Loucy (cell line): ENCODE measurements at regions not wholly inside any gene's neighbourhood (a gene's known extent, or its start where the extent isn't known, plus 50 kb on each side); places are given as distances from the start of the nearest gene placed in this dataset.
"Not testable (repeated sequence)": the region's sequence is repeated elsewhere in the genome, so short reads cannot be mapped to it uniquely, and the experiment has no call there.

Experiments used
- H2AFZ ChIP-seq: fragments of 200-600 bp; sonication (generic); 2 replicates; pipeline ENCODE4 v1.6.0; 2016; ENCODE audit warnings: antibody characterized with exemption, mild to moderate bottlenecking, low read length, moderate library complexity
- H3F3A ChIP-seq: fragments of 200-600 bp; 2 replicates; pipeline ENCODE4 v1.6.0; 2016; ENCODE audit warnings: antibody characterized with exemption, low read depth, mild to moderate bottlenecking
- H3K27me3 ChIP-seq: fragments of 200-600 bp; sonication (generic); 2 replicates; pipeline ENCODE4 v1.6.1; 2014; ENCODE audit warnings: low read length, mild to moderate bottlenecking; ENCODE audit not compliant: insufficient read depth, poor library complexity, severe bottlenecking
- H3K36me3 ChIP-seq: fragments of 200-600 bp; sonication (generic); 2 replicates; pipeline ENCODE4 v1.6.1; 2016; ENCODE audit warnings: low read length; ENCODE audit not compliant: insufficient read depth
- H3K4me1 ChIP-seq: fragments of 200-600 bp; sonication (generic); 2 replicates; pipeline ENCODE4 v1.5.1; 2014; ENCODE audit warnings: low read length, mild to moderate bottlenecking; ENCODE audit not compliant: insufficient read depth, poor library complexity, severe bottlenecking
- H3K4me2 ChIP-seq: fragments of 200-600 bp; sonication (generic); 2 replicates; pipeline ENCODE4 v1.6.0; 2014; ENCODE audit warnings: antibody characterized with exemption, low read length, low read depth, mild to moderate bottlenecking; ENCODE audit not compliant: poor library complexity, severe bottlenecking
- H3K4me3 ChIP-seq: fragments of 200-600 bp; sonication (generic); 2 replicates; pipeline ENCODE4 v1.5.1; 2014; ENCODE audit warnings: low read length, mild to moderate bottlenecking, mixed read lengths; ENCODE audit not compliant: poor library complexity, severe bottlenecking
- H3K79me2 ChIP-seq: fragments of 200-600 bp; sonication (generic); 2 replicates; pipeline ENCODE4 v1.6.1; 2014; ENCODE audit warnings: low read length; ENCODE audit not compliant: insufficient read depth
- H3K9ac ChIP-seq: fragments of 200-600 bp; sonication (generic); 2 replicates; pipeline ENCODE4 v1.6.0; 2014; ENCODE audit warnings: mild to moderate bottlenecking, low read depth, low read length, moderate library complexity; ENCODE audit not compliant: poor library complexity, severe bottlenecking
- H3K9me2 ChIP-seq: fragments of 200-600 bp; sonication (generic); replicated peaks from 2 replicates; pipeline ENCODE4 v1.6.1; 2016; ENCODE audit warnings: low read depth, low read length, mixed read lengths
- H3K9me3 ChIP-seq: fragments of 200-600 bp; sonication (generic); 2 replicates; pipeline ENCODE4 v1.6.1; 2014; ENCODE audit warnings: mild to moderate bottlenecking, antibody characterized with exemption, low read length, low read depth; ENCODE audit not compliant: insufficient read depth
- H4K20me1 ChIP-seq: fragments of 200-600 bp; sonication (generic); 2 replicates; pipeline ENCODE4 v1.6.0; 2014; ENCODE audit warnings: antibody characterized with exemption, low read length, mild to moderate bottlenecking; ENCODE audit not compliant: insufficient read depth, poor library complexity, severe bottlenecking
- EZH2phosphoT487 ChIP-seq: fragments of 200-600 bp; IDR thresholded peaks from 2 replicates; pipeline ENCODE4 v1.6.1; 2018; ENCODE audit warnings: antibody characterized with exemption, mild to moderate bottlenecking, moderate library complexity, borderline replicate concordance
- TF ChIP-seq, protein P1 (sequence below): fragments of 200-600 bp; sonication (generic); conservative IDR thresholded peaks from 2 replicates; pipeline ENCODE4 v1.5.1; 2014; ENCODE audit warnings: mild to moderate bottlenecking, antibody characterized with exemption, low read length

DNA sequence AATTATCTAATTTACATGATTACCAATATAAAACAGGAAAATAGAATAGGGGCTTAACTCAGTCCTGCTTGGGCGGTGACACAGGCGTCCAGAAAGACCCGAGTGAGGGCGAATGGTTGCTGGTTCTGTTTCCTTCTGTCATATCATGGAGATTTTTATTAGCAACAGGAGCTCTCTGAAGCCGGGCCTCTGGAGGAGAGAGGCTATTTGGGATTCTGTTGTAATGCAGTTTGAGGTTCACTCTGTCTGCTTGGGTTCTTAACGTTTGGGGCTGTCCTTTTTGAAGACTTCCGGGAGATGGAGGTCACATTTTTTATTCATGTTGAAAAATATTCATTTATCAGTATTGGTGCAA lies 115.7 kb upstream of the ZNF536 start:
- H2AFZ ChIP-seq, result no peak overlapping the region
- H3K4me3 ChIP-seq, result no peak overlapping the region
- no peaks in the 10 kb centered on the region for H3K27me3 ChIP-seq
- no peak overlapping the region for H3K4me2 ChIP-seq
- H3K9me3 ChIP-seq, result no peaks in the 10 kb centered on the region
- H3K79me2 ChIP-seq, result no peaks in the 10 kb centered on the region
- no peaks in the 10 kb centered on the region for H3K4me1 ChIP-seq
- no peaks in the 10 kb centered on the region for H3K9me2 ChIP-seq
- H3K36me3 ChIP-seq, result no peaks in the 10 kb centered on the region
- H4K20me1 ChIP-seq, result no peaks in the 10 kb centered on the region
- H3F3A ChIP-seq, result no peaks in the 10 kb centered on the region
- H3K9ac ChIP-seq, result no peak overlapping the region
- TF ChIP-seq EZH2phosphoT487, result no peak
- TF ChIP-seq, protein P1, sequence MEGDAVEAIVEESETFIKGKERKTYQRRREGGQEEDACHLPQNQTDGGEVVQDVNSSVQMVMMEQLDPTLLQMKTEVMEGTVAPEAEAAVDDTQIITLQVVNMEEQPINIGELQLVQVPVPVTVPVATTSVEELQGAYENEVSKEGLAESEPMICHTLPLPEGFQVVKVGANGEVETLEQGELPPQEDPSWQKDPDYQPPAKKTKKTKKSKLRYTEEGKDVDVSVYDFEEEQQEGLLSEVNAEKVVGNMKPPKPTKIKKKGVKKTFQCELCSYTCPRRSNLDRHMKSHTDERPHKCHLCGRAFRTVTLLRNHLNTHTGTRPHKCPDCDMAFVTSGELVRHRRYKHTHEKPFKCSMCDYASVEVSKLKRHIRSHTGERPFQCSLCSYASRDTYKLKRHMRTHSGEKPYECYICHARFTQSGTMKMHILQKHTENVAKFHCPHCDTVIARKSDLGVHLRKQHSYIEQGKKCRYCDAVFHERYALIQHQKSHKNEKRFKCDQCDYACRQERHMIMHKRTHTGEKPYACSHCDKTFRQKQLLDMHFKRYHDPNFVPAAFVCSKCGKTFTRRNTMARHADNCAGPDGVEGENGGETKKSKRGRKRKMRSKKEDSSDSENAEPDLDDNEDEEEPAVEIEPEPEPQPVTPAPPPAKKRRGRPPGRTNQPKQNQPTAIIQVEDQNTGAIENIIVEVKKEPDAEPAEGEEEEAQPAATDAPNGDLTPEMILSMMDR, result no peak

- TF ChIP-seq EZH2phosphoT487, result no peak
- TF ChIP-seq, protein P1, result no peak
- no peaks in the 10 kb centered on the region for H4K20me1 ChIP-seq
- no peaks in the 10 kb centered on the region for H3K27me3 ChIP-seq
- H3K9ac ChIP-seq, result no peak overlapping the region
- no peak overlapping the region for H3K4me3 ChIP-seq
- no peaks in the 10 kb centered on the region for H3K79me2 ChIP-seq
- H3K36me3 ChIP-seq, result no peaks in the 10 kb centered on the region
- no peaks in the 10 kb centered on the region for H3K9me2 ChIP-seq
- H2AFZ ChIP-seq, result no peak overlapping the region
- no peak overlapping the region for H3K4me2 ChIP-seq
- H3F3A ChIP-seq, result no peaks in the 10 kb centered on the region
- H3K4me1 ChIP-seq, result no peaks in the 10 kb centered on the region
- no peaks in the 10 kb centered on the region for H3K9me3 ChIP-seq
Observed at GRCh38 chr19:30263830-30264381, 108.3 kb upstream of the ZNF536 start.

- H3K4me2 ChIP-seq, H3K9me2 ChIP-seq, H3K27me3 ChIP-seq, H2AFZ ChIP-seq, H3K4me1 ChIP-seq, H4K20me1 ChIP-seq, H3K4me3 ChIP-seq, H3K9ac ChIP-seq, H3K9me3 ChIP-seq, H3K79me2 ChIP-seq, H3F3A ChIP-seq, H3K36me3 ChIP-seq: not testable (repeated sequence)
Observed at GRCh38 chr19:30265918-30266317, 106.3 kb upstream of the ZNF536 start.

DNA sequence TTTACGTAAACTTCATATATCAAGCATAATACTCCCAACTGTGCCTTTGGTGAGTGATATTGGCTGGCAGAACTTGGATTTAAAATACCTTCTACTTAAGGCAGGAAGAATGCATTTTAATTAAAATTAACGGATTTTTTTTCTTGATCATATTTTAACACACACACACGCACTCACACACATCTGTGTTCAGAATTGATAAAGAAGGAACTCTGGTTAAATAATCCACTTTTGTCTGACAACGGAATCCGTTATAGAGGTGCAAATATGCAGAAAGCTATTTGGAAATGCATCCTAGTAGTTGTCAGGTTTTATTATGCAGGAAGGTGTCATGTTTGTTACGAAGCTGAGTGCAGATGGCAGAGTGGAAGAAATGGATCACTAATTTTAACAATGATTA lies 105.5 kb upstream of the ZNF536 start:
- no peak overlapping the region for H3K4me2 ChIP-seq
- no peaks in the 10 kb centered on the region for H3F3A ChIP-seq
- no peaks in the 10 kb centered on the region for H3K9me2 ChIP-seq
- H3K4me1 ChIP-seq, result no peaks in the 10 kb centered on the region
- H3K9me3 ChIP-seq, result no peaks in the 10 kb centered on the region
- no peak overlapping the region for H3K4me3 ChIP-seq
- no peak overlapping the region for H3K9ac ChIP-seq
- no peaks in the 10 kb centered on the region for H4K20me1 ChIP-seq
- no peak overlapping the region for H2AFZ ChIP-seq
- H3K36me3 ChIP-seq, result no peaks in the 10 kb centered on the region
- no peaks in the 10 kb centered on the region for H3K79me2 ChIP-seq
- no peaks in the 10 kb centered on the region for H3K27me3 ChIP-seq
- TF ChIP-seq EZH2phosphoT487, result no peak
- TF ChIP-seq, protein P1, result no peak
